Kidney epithelial cell (primary cell): ENCODE measurements at regions not wholly inside any gene's neighbourhood (a gene's known extent, or its start where the extent isn't known, plus 50 kb on each side); places are given as distances from the start of the nearest gene placed in this dataset.

Source experiments
- DNase-seq: peaks from one replicate; pipeline ENCODE4 v3.0.0-alpha.2; 2010; ENCODE audit warnings: low read depth
- H3K27me3 ChIP-seq: 2 replicates; pipeline ENCODE4 v1.6.0; 2011; ENCODE audit warnings: low read length; ENCODE audit not compliant: control insufficient read depth, insufficient read depth
- H3K36me3 ChIP-seq: 2 replicates; pipeline ENCODE4 v1.5.1; 2011; ENCODE audit warnings: low read length; ENCODE audit not compliant: control insufficient read depth, insufficient read depth
- H3K4me3 ChIP-seq: 2 replicates; pipeline ENCODE4 v1.5.1; 2011; ENCODE audit warnings: low read depth, mild to moderate bottlenecking, control low read depth, low read length
- TF ChIP-seq, protein P1 (sequence below): IDR thresholded peaks from 2 replicates; pipeline ENCODE4 v1.5.1; 2011; ENCODE audit warnings: mild to moderate bottlenecking, moderate library complexity, low read length, control low read depth, inconsistent platforms; ENCODE audit not compliant: insufficient read depth, poor library complexity, severe bottlenecking

DNA sequence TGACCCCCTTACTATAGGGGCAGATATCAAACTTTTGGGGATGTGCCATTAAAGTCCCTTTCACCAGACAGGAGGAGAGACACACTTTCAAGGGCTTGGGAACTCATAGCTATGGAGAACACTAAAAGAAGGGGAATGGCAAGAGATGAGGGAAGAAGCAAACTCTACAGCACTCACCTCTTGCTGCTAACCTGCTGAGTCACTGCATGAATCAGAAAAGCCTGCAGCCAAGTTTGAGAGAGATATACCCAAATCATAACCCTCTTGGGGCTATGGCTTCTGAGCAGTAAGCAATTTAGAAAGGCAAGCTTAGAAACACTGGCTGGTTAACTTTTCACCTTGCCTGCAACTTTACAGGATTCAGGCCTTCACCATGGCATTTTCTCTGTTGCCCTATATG is 1028.0 kb downstream of the UQCRFS1 start:
- no peaks in the 10 kb centered on the region for H3K27me3 ChIP-seq
- no peak for DNase-seq
- no peaks in the 10 kb centered on the region for H3K36me3 ChIP-seq
- TF ChIP-seq, protein P1, sequence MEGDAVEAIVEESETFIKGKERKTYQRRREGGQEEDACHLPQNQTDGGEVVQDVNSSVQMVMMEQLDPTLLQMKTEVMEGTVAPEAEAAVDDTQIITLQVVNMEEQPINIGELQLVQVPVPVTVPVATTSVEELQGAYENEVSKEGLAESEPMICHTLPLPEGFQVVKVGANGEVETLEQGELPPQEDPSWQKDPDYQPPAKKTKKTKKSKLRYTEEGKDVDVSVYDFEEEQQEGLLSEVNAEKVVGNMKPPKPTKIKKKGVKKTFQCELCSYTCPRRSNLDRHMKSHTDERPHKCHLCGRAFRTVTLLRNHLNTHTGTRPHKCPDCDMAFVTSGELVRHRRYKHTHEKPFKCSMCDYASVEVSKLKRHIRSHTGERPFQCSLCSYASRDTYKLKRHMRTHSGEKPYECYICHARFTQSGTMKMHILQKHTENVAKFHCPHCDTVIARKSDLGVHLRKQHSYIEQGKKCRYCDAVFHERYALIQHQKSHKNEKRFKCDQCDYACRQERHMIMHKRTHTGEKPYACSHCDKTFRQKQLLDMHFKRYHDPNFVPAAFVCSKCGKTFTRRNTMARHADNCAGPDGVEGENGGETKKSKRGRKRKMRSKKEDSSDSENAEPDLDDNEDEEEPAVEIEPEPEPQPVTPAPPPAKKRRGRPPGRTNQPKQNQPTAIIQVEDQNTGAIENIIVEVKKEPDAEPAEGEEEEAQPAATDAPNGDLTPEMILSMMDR: no peak
- H3K4me3 ChIP-seq: no peak overlapping the region

DNA sequence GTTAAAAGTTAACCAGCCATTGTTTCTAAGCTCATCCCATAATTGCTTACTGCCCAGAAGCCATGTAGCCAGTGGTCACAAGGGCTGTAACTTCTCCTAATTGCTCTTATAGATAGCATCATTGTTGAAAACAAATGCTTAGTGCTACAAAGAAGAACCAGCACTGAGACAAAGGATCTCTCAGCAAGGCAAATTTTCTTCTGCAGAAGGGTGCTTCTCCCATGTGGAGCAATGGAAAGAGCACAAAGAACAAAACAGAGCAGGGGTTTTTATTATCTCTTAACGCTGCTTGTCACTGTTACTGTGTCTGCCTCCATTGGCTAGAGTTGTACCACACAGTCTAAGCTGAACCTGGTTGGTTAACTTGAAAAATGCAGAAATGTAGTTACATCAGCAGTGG is 1036.8 kb downstream of the UQCRFS1 start:
- TF ChIP-seq, protein P1: no peak
- Histone ChIP-seq H3K27me3 (no peaks in the 10 kb centered on the region), H3K36me3 (no peaks in the 10 kb centered on the region), H3K4me3 (no peak overlapping the region)
- no peak for DNase-seq

DNA sequence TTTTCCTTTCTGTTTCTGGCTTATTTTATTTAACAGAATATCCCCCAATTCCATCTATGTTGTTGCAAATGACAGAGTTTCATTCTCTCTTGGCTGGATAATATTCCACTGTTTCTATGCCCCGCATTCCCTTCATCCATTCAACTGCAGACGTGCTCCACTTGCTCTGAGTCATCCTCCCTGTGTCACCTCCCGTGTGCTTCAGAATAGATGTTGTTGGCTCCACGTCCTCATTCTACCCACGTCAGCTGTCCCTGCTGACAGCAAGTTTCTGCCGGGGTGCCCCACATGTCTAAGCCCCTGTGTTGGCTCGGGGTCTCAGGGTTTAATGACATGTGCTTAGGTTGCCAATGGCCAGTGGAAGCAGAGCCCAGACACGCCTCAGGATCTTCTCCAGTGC is 1041.0 kb downstream of the UQCRFS1 start:
- Histone ChIP-seq H3K4me3 (no peak overlapping the region), H3K27me3 (no peaks in the 10 kb centered on the region), H3K36me3 (no peaks in the 10 kb centered on the region)
- TF ChIP-seq, protein P1: no peak
- no peak for DNase-seq

DNA sequence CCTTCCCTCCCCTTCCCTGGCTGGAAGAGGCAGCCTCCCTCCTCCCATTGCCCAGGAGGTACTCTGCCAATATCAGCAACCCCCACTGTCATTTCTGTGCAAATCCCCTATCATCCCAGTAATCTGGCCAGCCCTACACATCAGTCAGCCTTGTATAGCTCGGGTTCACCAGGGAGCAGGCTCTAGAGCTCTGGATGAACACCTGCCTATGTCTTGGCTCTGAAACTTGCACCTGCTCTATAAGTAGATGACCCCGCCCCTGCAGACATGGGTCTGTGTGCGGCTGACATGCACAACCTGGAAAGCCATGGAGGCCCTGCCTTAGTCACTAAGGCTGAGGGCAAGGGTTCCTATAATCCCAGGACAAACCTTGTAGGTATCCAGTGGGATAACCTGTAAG is 1042.9 kb downstream of the UQCRFS1 start:
- Histone ChIP-seq H3K27me3 (no peaks in the 10 kb centered on the region), H3K4me3 (no peak overlapping the region), H3K36me3 (no peaks in the 10 kb centered on the region)
- DNase-seq: no peak
- TF ChIP-seq, protein P1: no peak

DNA sequence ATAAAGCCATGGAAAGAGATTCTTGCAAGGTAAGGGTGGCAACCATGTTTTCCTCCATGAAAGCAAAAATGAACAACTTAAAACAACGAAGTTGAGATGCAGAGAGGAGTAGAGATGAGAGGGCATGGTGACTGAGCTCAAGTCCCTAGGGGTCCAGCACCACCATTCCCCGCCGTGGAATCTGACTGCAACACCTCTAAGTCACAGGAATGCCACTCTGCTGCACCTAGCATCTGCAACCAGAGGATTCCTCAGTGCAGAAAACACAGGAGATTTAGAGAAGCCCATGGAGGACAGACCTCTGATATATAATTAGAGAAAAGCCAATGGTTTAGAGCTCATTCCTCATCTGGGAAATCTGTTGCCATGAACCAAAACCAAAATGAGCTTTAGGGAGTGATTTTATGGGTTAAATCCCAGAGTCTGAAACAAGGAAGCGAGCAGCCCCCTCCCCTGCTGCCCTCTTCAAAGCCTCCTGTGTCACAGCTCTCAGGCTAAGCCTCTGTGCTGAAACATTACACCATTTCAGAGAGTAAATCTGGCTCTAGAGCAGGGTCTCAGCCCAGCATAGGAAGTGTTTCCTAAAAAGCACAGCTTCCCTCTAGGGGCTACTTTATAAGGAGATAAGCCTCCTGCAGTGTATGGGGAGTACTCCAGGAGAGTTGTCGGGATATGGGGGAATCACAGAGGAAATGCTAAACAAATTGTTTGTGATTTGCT is 1043.6 kb downstream of the UQCRFS1 start:
- Histone ChIP-seq H3K36me3 (no peaks in the 10 kb centered on the region), H3K4me3 (no peak overlapping the region), H3K27me3 (no peaks in the 10 kb centered on the region)
- no peak for DNase-seq
- TF ChIP-seq, protein P1: no peak

DNA sequence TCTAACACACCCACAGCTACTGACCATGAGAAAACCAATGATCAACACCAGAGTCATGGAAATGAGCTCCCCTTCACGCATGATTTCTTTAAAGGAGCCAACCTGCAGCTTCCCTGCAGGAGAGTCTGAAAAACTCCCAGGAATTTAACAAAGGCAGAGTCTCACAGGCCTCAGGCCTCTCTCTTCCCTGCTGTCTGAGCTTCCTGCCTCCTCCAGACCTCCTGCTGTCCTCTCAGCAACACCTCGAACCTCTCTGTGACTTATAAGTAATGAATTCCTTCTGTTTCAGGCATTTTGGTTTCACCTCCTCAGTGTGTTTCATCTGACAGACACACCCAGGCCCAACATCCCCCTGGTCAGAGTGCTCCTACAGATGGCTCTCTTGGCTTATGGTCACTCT is 1044.4 kb downstream of the UQCRFS1 start:
- DNase-seq: no peak
- Histone ChIP-seq H3K36me3 (no peaks in the 10 kb centered on the region), H3K27me3 (no peaks in the 10 kb centered on the region), H3K4me3 (no peak overlapping the region)
- TF ChIP-seq, protein P1: no peak
